ENCODE measurements at regions not wholly inside any gene's neighbourhood (a gene's known extent, or its start where the extent isn't known, plus 50 kb on each side); places are given as distances from the start of the nearest gene placed in this dataset.
"Not testable (repeated sequence)": the region's sequence is repeated elsewhere in the genome, so short reads cannot be mapped to it uniquely, and the experiment has no call there.

DNA sequence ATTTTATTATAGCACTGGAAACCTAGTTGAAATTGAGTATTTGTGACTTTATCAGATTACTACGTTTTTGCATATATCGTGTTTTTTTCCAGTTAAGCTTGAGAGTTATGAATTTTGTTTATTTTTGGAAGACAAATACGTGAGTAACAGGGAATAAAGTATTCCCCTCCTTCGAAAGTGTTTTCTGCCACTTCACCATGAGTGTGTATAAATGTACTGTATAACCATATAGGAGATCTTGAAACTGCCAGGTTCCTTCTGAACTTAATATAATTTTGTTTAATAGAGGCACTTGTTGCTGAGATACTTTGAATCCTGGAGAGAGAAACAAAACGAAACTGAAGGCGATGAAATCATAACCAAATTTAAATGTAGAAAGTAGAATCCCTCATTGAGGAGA is 1004.4 kb upstream of the ZEB2 start:
- WGBS (ENCODE audit: extremely low coverage, insufficient read length, low lambda C conversion rate): no CpG with 5 or more reads among the region's 6 CpGs

DNA sequence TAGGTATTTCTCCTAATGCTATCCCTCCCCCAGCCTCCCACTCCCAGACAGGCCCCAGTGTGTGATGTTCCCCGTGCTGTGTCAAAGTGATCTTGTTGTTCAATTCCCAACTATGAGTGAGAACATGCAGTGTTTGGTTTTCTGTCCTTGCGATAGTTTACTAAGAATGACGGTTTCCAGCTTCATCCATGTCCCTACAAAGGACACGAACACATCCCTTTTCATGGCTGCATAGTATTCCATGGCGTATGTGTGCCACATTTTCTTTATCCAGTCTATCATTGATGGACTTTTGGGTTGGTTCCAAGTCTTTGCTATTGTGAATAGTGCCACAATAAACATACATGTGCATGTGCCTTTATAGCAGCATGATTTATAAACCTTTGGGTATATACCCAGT is 999.3 kb upstream of the ZEB2 start:
- H3K79me1 ChIP-seq (ENCODE audit: insufficient read depth, low read depth, low read length, poor library complexity, severe bottlenecking); H3K18ac ChIP-seq (ENCODE audit: insufficient read length, low read depth, low read length); H2BK120ac ChIP-seq (ENCODE audit: low read depth, low read length, poor library complexity, severe bottlenecking); H3K56ac ChIP-seq (ENCODE audit: insufficient read length, low read depth, low read length); H3K9me3 ChIP-seq (ENCODE audit: control insufficient read depth, low read depth, low read length); H2BK12ac ChIP-seq (ENCODE audit: insufficient read length, low read depth, low read length); H4K8ac ChIP-seq (replicated peaks; ENCODE audit: insufficient read length, low read depth, low read length); H2BK20ac ChIP-seq (ENCODE audit: low read depth, low read length, poor library complexity, severe bottlenecking); H3K27ac ChIP-seq (ENCODE audit: insufficient read length, low read depth, low read length); H3K4me1 ChIP-seq (ENCODE audit: insufficient read depth, low read length); H2BK15ac ChIP-seq (ENCODE audit: low read depth, low read length); H2AK5ac ChIP-seq (ENCODE audit: insufficient read length, low read length); H3K79me2 ChIP-seq (ENCODE audit: insufficient read depth, low read length); H3K27me3 ChIP-seq (ENCODE audit: insufficient read depth, low read length); H3T11ph ChIP-seq (ENCODE audit: low read length); H3K14ac ChIP-seq (ENCODE audit: insufficient read depth, low read length); H4K5ac ChIP-seq (ENCODE audit: insufficient read length, low read depth, low read length); DNase-seq; H2AFZ ChIP-seq (ENCODE audit: low read length); H3K23me2 ChIP-seq (ENCODE audit: insufficient read length, low read depth, low read length, poor library complexity, severe bottlenecking); H3K4me3 Mint-ChIP-seq; H3K27me3 Mint-ChIP-seq (ENCODE audit: low read depth); H4K91ac ChIP-seq (ENCODE audit: insufficient read length, low read depth, low read length); H3K23ac ChIP-seq (ENCODE audit: insufficient read length, low read depth, low read length); H4K20me1 ChIP-seq (ENCODE audit: control insufficient read depth, insufficient read depth, insufficient read length); H2BK5ac ChIP-seq (ENCODE audit: insufficient read length, low read length); H3K4ac ChIP-seq (ENCODE audit: low read depth, low read length); H3K4me2 ChIP-seq (ENCODE audit: insufficient read depth, insufficient read length, low read length); H3K4me1 Mint-ChIP-seq; H3K9ac ChIP-seq (ENCODE audit: extremely low read depth, insufficient read length, low read length); H3K36me3 Mint-ChIP-seq (ENCODE audit: insufficient read depth in 1 of 3, low read depth in 3 of 3): not testable (repeated sequence)
- no CpG with 5 or more reads among the region's 5 CpGs for WGBS (ENCODE audit: extremely low coverage, insufficient read length, low lambda C conversion rate)
- Mint-ChIP-seq H3K27ac (peak overlapping the region in 1 of 3 experiments; percentile 14; a peak in 1 of 7 replicates), H3K9me3 (peaks cover 13 to 17% of the 10 kb centered on the region in 2 experiments)

More for the DNA sequence above, 1004.4 kb upstream of the ZEB2 start:
- no peaks in the 10 kb centered on the region for H3K4me1 ChIP-seq (ENCODE audit: insufficient read depth, low read length)
- no peaks in the 10 kb centered on the region for H3K79me1 ChIP-seq (ENCODE audit: insufficient read depth, low read depth, low read length, poor library complexity, severe bottlenecking)
- H3K4me2 ChIP-seq (ENCODE audit: insufficient read depth, insufficient read length, low read length): no peak overlapping the region
- H3K9me3 ChIP-seq (ENCODE audit: control insufficient read depth, low read depth, low read length): no peaks in the 10 kb centered on the region
- H3K14ac ChIP-seq (ENCODE audit: insufficient read depth, low read length): no peak overlapping the region
- no peak overlapping the region for H3K4me3 Mint-ChIP-seq
- H3K18ac ChIP-seq (ENCODE audit: insufficient read length, low read depth, low read length): no peak overlapping the region
- H3K56ac ChIP-seq (ENCODE audit: insufficient read length, low read depth, low read length): no peak overlapping the region
- H2AFZ ChIP-seq (ENCODE audit: low read length): no peak overlapping the region
- no peak overlapping the region for H3K27ac ChIP-seq (ENCODE audit: insufficient read length, low read depth, low read length)
- H3K9me3 Mint-ChIP-seq: peaks cover 10 to 13% of the 10 kb centered on the region in 2 experiments
- no peak overlapping the region for H3K23ac ChIP-seq (ENCODE audit: insufficient read length, low read depth, low read length)
- no peak overlapping the region for H2BK12ac ChIP-seq (ENCODE audit: insufficient read length, low read depth, low read length)
- H3K27ac Mint-ChIP-seq: no peak overlapping the region
- H3K4me1 Mint-ChIP-seq: no peaks in the 10 kb centered on the region
- no peak overlapping the region for H2BK15ac ChIP-seq (ENCODE audit: low read depth, low read length)
- TF ChIP-seq, protein P1, sequence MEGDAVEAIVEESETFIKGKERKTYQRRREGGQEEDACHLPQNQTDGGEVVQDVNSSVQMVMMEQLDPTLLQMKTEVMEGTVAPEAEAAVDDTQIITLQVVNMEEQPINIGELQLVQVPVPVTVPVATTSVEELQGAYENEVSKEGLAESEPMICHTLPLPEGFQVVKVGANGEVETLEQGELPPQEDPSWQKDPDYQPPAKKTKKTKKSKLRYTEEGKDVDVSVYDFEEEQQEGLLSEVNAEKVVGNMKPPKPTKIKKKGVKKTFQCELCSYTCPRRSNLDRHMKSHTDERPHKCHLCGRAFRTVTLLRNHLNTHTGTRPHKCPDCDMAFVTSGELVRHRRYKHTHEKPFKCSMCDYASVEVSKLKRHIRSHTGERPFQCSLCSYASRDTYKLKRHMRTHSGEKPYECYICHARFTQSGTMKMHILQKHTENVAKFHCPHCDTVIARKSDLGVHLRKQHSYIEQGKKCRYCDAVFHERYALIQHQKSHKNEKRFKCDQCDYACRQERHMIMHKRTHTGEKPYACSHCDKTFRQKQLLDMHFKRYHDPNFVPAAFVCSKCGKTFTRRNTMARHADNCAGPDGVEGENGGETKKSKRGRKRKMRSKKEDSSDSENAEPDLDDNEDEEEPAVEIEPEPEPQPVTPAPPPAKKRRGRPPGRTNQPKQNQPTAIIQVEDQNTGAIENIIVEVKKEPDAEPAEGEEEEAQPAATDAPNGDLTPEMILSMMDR (conservative IDR thresholded peaks at IDR 0.05): no peak
- H3K27me3 ChIP-seq (ENCODE audit: insufficient read depth, low read length): no peaks in the 10 kb centered on the region
- no peak overlapping the region for H2BK120ac ChIP-seq (ENCODE audit: low read depth, low read length, poor library complexity, severe bottlenecking)
- no peak overlapping the region for H2BK20ac ChIP-seq (ENCODE audit: low read depth, low read length, poor library complexity, severe bottlenecking)
- H3K4ac ChIP-seq (ENCODE audit: low read depth, low read length): no peak overlapping the region
- no peak overlapping the region for H3T11ph ChIP-seq (ENCODE audit: low read length)
- no peak overlapping the region for H3K9ac ChIP-seq (ENCODE audit: extremely low read depth, insufficient read length, low read length)
- H3K79me2 ChIP-seq (ENCODE audit: insufficient read depth, low read length): no peaks in the 10 kb centered on the region
- no peak for DNase-seq
- H4K91ac ChIP-seq (ENCODE audit: insufficient read length, low read depth, low read length): no peak overlapping the region
- no peak overlapping the region for H4K8ac ChIP-seq (replicated peaks; ENCODE audit: insufficient read length, low read depth, low read length)
- H3K27me3 Mint-ChIP-seq (ENCODE audit: low read depth): no peaks in the 10 kb centered on the region
- no peak overlapping the region for H4K5ac ChIP-seq (ENCODE audit: insufficient read length, low read depth, low read length)
- no peak overlapping the region for H2BK5ac ChIP-seq (ENCODE audit: insufficient read length, low read length)
- H3K36me3 Mint-ChIP-seq (ENCODE audit: insufficient read depth in 1 of 3, low read depth in 3 of 3): peaks cover 0 to 10% (median 2%) of the 10 kb centered on the region in 3 experiments; a peak in 4 of 7 replicates
- H4K20me1 ChIP-seq (ENCODE audit: control insufficient read depth, insufficient read depth, insufficient read length): no peaks in the 10 kb centered on the region
- no peaks in the 10 kb centered on the region for H3K23me2 ChIP-seq (ENCODE audit: insufficient read length, low read depth, low read length, poor library complexity, severe bottlenecking)
- H2AK5ac ChIP-seq (ENCODE audit: insufficient read length, low read length): no peak overlapping the region
